ENCODE measurements at regions not wholly inside any gene's neighbourhood (a gene's known extent, or its start where the extent isn't known, plus 50 kb on each side); places are given as distances from the start of the nearest gene placed in this dataset.
"Not testable (repeated sequence)": the region's sequence is repeated elsewhere in the genome, so short reads cannot be mapped to it uniquely, and the experiment has no call there.

DNA sequence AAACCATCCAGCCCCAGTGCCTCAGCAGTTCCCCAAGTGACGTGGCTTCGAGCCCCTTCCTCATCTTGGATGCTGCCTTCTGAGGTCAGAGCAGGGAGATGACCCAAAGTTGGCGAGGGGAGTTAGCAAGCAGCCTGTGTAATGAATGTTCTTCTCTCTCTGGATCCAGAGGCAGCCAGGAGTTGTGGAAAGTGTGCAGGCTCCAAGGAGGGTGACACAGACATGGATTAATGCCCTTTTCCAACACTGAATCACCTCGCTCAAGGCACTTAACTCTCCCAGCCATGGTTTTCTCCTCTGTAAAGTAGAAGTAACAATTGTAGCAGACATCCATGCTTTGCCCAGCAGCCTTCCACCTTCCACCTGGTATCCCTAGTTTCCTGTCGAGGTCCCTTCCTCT is 64.6 kb upstream of the HAND1 start:
- DNase-seq: no peak

DNA sequence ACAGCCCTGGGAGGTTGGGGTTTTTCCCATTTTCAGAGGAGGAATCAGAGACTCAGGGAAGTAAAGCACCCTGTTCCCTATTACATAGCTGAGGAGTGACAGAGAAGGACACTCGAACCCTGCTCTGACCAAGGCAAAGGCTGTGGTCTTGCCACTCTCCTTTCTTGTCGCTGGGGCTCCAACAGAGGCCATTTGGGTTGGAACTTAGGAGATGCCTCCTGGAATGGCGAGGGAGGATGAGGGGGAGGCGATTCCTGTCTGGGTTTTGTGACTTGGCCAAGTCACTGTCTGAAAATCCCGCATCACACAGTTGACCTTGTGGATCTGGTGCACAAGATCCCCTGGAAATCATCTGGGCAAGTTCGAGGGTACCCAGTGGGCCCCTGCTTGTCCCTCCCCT is 64.0 kb upstream of the HAND1 start:
- no peak for DNase-seq

DNA sequence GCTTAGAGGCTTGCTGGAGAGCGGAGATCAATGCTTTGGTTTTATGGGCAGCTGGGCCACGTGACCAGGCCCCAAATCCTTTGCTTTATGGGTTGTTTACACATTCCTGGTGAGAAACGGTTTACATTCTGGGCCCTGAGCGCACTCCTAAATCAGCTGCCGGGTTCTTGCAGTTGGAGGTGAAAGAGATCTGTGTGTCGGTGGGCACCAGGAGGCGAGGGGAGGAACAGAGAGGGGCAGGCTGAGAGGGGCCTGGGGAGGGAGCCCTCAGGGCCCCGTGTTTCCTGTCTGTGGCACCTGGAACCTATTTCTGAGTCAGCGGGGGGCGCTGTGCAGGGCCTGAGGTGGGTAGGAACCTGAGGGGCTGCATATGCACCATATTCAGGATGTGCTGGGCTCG is 63.5 kb upstream of the HAND1 start:
- no peak for DNase-seq

GRCh38 chr5:154540600-154540999 is 62.6 kb upstream of the HAND1 start:
- no peak for DNase-seq

GRCh38 chr5:154538492-154538891 is 60.5 kb upstream of the HAND1 start:
- no peak for DNase-seq

- DNase-seq: not testable (repeated sequence)
These were observed 58.4 kb upstream of the HAND1 start for GRCh38 chr5:154536439-154536838.

- DNase-seq: no peak
These were observed 57.5 kb upstream of the HAND1 start for GRCh38 chr5:154535535-154535934.

DNA sequence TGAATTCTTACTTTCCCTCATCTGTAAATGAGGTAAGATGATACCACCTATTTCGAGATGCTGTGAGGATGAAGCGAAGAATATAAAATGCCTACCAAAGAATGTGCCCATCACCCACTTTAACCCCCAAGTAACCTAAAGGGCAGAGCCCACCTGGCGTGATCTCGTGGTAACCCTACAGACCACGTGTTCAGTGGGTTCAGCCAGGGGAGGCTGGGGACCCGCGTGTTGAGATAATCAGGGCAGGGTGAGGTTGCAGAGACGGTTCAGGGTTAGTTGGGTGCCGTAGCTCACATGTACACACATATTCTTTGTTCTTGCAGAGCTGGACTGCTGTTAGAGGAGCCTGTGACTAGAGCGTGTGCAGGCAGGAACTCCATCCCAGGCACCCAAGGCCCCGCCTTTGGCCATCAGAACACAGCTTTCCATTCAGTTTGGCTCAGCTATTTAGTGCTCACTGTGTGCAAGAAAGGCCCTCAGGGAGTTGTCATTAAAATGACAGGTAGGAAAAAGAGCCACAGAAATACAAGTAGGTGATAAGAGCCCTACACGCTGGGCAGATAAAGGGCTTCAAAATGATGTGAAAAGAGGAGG is 56.5 kb upstream of the HAND1 start:
- no peak for DNase-seq

DNA sequence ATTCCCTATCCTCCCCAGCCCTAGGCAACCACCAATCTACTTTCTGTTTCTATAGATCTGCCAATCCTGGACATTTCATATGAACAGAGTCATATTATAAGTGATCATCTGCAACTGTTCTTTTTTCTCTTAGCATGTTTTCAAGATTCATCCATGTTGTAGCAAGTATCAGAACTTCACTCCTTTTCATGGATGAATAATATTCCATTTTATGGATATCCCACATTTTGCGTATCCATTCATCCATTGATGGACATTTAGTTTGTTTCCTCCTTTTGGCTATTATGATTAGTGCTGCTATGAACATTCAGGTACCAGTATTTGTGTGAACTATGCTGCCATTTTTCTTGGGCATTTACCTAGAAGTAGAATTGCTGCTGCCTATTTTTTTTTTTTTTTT is 51.3 kb upstream of the HAND1 start:
- no peak for DNase-seq

DNA sequence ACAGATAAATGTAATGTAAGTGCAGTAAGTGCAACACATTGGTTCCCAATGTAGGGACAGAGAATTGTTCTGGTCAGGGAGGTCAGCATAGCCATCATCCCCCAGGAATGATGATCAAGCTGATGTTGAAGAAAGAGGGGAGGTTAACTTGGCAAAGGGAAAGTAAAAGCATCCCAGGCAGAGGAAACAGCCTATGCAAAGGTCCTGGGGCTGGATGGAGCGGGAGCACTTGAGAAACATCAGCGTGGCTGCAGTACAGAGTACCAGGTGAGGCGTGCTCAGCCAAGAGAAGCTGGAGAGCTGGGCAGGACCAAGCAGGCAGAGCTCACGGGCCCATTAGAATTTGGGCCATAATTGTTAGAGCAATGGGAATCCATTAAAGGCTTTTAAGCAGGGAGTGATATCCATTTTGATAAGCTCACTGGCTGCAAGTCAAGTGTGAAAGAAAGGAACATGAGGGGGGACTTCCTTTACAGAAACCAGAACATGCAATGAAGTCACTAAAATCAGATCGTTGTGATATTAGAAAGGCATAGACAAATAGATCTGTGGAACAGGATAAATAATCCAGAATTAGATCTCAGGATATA is 50.1 kb upstream of the HAND1 start:
- no peak for DNase-seq

Data from NCI-H510A (cell line).